ENCODE measurements at regions not wholly inside any gene's neighbourhood (a gene's known extent, or its start where the extent isn't known, plus 50 kb on each side); places are given as distances from the start of the nearest gene placed in this dataset.

GRCh38 chr10:95134490-95134889, 59.5 kb upstream of the ACSM6 start:
- Histone ChIP-seq H2AFZ (ENCODE audit: low read length) (no peak overlapping the region), H4K20me1 (ENCODE audit: control insufficient read depth, insufficient read depth, insufficient read length) (no peaks in the 10 kb centered on the region), H3K4ac (ENCODE audit: low read depth, low read length) (no peak overlapping the region), H3T11ph (ENCODE audit: low read length) (no peak overlapping the region), H3K27ac (ENCODE audit: insufficient read length, low read depth, low read length) (no peak overlapping the region), H3K23me2 (ENCODE audit: insufficient read length, low read depth, low read length, poor library complexity, severe bottlenecking) (no peaks in the 10 kb centered on the region), H3K14ac (ENCODE audit: insufficient read depth, low read length) (no peak overlapping the region), H4K91ac (ENCODE audit: insufficient read length, low read depth, low read length) (no peak overlapping the region), H4K5ac (ENCODE audit: insufficient read length, low read depth, low read length) (no peak overlapping the region), H3K23ac (ENCODE audit: insufficient read length, low read depth, low read length) (no peak overlapping the region), H3K9ac (ENCODE audit: extremely low read depth, insufficient read length, low read length) (no peak overlapping the region), H3K79me2 (ENCODE audit: insufficient read depth, low read length) (no peaks in the 10 kb centered on the region), H2AK5ac (ENCODE audit: insufficient read length, low read length) (no peak overlapping the region), H3K4me1 (ENCODE audit: insufficient read depth, low read length) (peaks cover 4% of the 10 kb centered on the region; the same call in 1 of the 2 replicates), H3K4me2 (ENCODE audit: insufficient read depth, insufficient read length, low read length) (no peak overlapping the region), H3K18ac (ENCODE audit: insufficient read length, low read depth, low read length) (no peak overlapping the region), H3K56ac (ENCODE audit: insufficient read length, low read depth, low read length) (no peak overlapping the region), H3K27me3 (ENCODE audit: insufficient read depth, low read length) (no peaks in the 10 kb centered on the region), H2BK120ac (ENCODE audit: low read depth, low read length, poor library complexity, severe bottlenecking) (no peak overlapping the region), H3K79me1 (ENCODE audit: insufficient read depth, low read depth, low read length, poor library complexity, severe bottlenecking) (no peaks in the 10 kb centered on the region), H2BK15ac (ENCODE audit: low read depth, low read length) (no peak overlapping the region), H2BK5ac (ENCODE audit: insufficient read length, low read length) (no peak overlapping the region), H2BK12ac (ENCODE audit: insufficient read length, low read depth, low read length) (no peak overlapping the region), H2BK20ac (ENCODE audit: low read depth, low read length, poor library complexity, severe bottlenecking) (no peak overlapping the region), H4K8ac (replicated peaks; ENCODE audit: insufficient read length, low read depth, low read length) (no peak overlapping the region), H3K9me3 (ENCODE audit: control insufficient read depth, low read depth, low read length) (no peaks in the 10 kb centered on the region)
- Mint-ChIP-seq H3K4me3 (no peak overlapping the region), H3K36me3 (ENCODE audit: insufficient read depth in 1 of 3, low read depth in 3 of 3) (peaks cover 7 to 20% (median 13%) of the 10 kb centered on the region in 3 experiments), H3K4me1 (peaks cover 5 to 7% of the 10 kb centered on the region in 2 experiments), H3K9me3 (peaks cover 12 to 15% of the 10 kb centered on the region in 2 experiments; a peak in 3 of 5 replicates), H3K27ac (no peak overlapping the region), H3K27me3 (ENCODE audit: low read depth) (no peaks in the 10 kb centered on the region; the same call in 1 of the 2 replicates)
- no peak for TF ChIP-seq CTCF (conservative IDR thresholded peaks at IDR 0.05)
- no CpG with 5 or more reads among the region's 1 CpG for WGBS (ENCODE audit: extremely low coverage, insufficient read length, low lambda C conversion rate)
- DNase-seq: no peak

Measured in H9 (cell line).